Osteocyte (in vitro differentiated cells): ENCODE measurements at regions not wholly inside any gene's neighbourhood (a gene's known extent, or its start where the extent isn't known, plus 50 kb on each side); places are given as distances from the start of the nearest gene placed in this dataset.

ENCODE experiments used
- DNase-seq: peaks from one replicate; pipeline ENCODE4 v3.0.0; 2021; ENCODE audit warnings: mixed read lengths; ENCODE audit not compliant: unreplicated experiment; ENCODE audit errors: extremely low spot score
- H3K27ac Mint-ChIP-seq: one replicate; pipeline ENCODE4 v1.8.0; 2021; ENCODE audit warnings: mild to moderate bottlenecking, mixed read lengths; ENCODE audit not compliant: unreplicated experiment
- H3K27me3 Mint-ChIP-seq: one replicate; pipeline ENCODE4 v1.8.0; 2021; ENCODE audit warnings: mixed read lengths; ENCODE audit not compliant: unreplicated experiment
- H3K36me3 Mint-ChIP-seq: one replicate; pipeline ENCODE4 v1.8.0; 2021; ENCODE audit warnings: mixed read lengths; ENCODE audit not compliant: unreplicated experiment
- H3K4me1 Mint-ChIP-seq: one replicate; pipeline ENCODE4 v1.8.0; 2021; ENCODE audit warnings: mixed read lengths; ENCODE audit not compliant: unreplicated experiment
- H3K4me3 Mint-ChIP-seq: one replicate; pipeline ENCODE4 v1.8.0; 2021; ENCODE audit warnings: mild to moderate bottlenecking, moderate library complexity, mixed read lengths; ENCODE audit not compliant: unreplicated experiment
- H3K9me3 Mint-ChIP-seq: one replicate; pipeline ENCODE4 v1.8.0; 2021; ENCODE audit warnings: mixed read lengths; ENCODE audit not compliant: unreplicated experiment
- TF ChIP-seq, protein P1 (sequence below): fragments of 200-600 bp; sonication (generic); IDR thresholded peaks from 2 replicates; pipeline ENCODE4 v1.5.0; 2021; ENCODE audit warnings: antibody characterized with exemption, mild to moderate bottlenecking, moderate library complexity

DNA sequence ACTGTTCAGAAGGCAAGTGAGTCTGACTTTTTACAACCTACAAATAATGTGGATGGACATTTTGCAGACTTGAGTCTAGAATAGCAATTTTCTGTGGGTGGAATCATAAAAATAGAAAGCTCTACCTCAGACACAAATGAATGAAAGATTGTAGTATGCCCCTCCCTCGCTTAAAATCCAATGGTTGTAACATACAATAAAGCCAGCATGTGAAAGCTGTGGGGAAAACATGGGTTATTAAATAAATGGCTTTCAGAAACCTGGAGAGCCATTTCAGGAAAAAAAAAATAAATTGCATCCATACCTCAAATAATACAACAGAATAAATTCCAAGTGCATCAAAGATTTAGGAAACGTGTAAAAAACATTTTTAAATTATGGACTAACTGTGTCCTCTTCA lies 123.1 kb upstream of the MON1B start:
- Mint-ChIP-seq H3K27me3 (no peaks in the 10 kb centered on the region), H3K4me1 (no peaks in the 10 kb centered on the region), H3K9me3 (no peaks in the 10 kb centered on the region), H3K4me3 (no peak overlapping the region), H3K36me3 (no peaks in the 10 kb centered on the region), H3K27ac (no peak overlapping the region)
- TF ChIP-seq, protein P1, sequence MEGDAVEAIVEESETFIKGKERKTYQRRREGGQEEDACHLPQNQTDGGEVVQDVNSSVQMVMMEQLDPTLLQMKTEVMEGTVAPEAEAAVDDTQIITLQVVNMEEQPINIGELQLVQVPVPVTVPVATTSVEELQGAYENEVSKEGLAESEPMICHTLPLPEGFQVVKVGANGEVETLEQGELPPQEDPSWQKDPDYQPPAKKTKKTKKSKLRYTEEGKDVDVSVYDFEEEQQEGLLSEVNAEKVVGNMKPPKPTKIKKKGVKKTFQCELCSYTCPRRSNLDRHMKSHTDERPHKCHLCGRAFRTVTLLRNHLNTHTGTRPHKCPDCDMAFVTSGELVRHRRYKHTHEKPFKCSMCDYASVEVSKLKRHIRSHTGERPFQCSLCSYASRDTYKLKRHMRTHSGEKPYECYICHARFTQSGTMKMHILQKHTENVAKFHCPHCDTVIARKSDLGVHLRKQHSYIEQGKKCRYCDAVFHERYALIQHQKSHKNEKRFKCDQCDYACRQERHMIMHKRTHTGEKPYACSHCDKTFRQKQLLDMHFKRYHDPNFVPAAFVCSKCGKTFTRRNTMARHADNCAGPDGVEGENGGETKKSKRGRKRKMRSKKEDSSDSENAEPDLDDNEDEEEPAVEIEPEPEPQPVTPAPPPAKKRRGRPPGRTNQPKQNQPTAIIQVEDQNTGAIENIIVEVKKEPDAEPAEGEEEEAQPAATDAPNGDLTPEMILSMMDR: no peak
- DNase-seq: no peak

DNA sequence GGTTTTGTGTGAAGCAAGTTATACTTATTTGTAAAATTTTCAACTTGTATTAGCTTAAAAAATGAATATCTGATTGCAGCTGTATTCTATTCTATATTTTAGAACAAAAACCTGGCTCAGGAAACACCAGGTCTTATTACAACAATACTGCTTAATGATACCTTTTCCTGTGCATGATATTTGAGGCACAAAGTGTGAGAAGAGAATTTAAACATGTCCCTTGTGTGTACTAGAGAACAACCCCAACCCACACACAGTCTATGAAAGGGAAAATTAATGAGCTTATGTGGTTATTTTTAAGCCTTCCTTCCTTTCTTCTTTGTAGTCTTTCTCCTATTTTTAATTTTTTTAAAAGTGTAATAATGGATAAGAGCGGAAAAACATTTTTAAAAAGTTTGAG lies 122.6 kb upstream of the MON1B start:
- no peaks in the 10 kb centered on the region for H3K27me3 Mint-ChIP-seq
- H3K4me3 Mint-ChIP-seq: no peak overlapping the region
- DNase-seq: no peak
- no peaks in the 10 kb centered on the region for H3K9me3 Mint-ChIP-seq
- H3K27ac Mint-ChIP-seq: no peak overlapping the region
- no peaks in the 10 kb centered on the region for H3K36me3 Mint-ChIP-seq
- TF ChIP-seq, protein P1: no peak
- H3K4me1 Mint-ChIP-seq: no peaks in the 10 kb centered on the region

DNA sequence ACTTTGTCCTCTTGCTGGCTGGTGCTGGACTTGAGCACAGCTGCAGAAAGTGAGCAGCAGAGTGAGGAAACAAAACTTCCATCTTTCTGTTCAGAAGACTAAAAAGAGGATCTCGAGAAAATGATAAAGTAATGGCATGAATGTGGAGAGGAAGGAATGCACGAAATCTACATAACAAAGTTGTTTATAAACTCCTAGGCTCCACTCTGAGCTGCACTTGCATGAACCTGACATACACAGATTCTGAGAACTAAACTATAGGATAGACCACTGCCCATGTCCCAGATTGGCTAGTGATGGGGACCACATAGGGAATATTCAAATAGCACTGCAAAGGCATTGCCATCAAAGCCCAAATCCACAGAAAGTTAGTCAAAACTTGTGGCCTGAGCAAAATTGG lies 121.1 kb upstream of the MON1B start:
- no peak overlapping the region for H3K27ac Mint-ChIP-seq
- H3K27me3 Mint-ChIP-seq: no peaks in the 10 kb centered on the region
- H3K4me1 Mint-ChIP-seq: no peaks in the 10 kb centered on the region
- no peaks in the 10 kb centered on the region for H3K36me3 Mint-ChIP-seq
- TF ChIP-seq, protein P1: no peak
- no peak for DNase-seq
- no peaks in the 10 kb centered on the region for H3K9me3 Mint-ChIP-seq
- H3K4me3 Mint-ChIP-seq: no peak overlapping the region

DNA sequence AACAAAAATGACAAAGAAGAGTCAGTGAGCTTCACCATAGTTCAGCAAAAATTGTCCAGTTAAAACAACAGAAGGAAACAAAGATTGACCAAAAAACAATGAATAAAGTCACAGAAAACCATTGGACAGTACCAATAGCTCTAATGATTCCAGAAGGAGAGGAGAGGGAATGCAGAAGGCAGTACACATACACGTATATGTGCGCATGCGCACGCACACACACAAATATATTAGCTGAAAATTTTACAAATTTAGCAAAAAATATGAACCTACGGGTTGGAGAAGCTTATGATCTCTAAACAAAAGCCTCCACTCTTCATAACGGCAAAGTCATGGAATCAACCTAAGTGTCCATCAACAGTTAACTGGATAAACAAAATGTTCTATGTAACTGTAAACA lies 120.3 kb upstream of the MON1B start:
- H3K27ac Mint-ChIP-seq: no peak overlapping the region
- no peaks in the 10 kb centered on the region for H3K27me3 Mint-ChIP-seq
- H3K36me3 Mint-ChIP-seq: no peaks in the 10 kb centered on the region
- no peaks in the 10 kb centered on the region for H3K9me3 Mint-ChIP-seq
- no peak for DNase-seq
- H3K4me1 Mint-ChIP-seq: no peaks in the 10 kb centered on the region
- H3K4me3 Mint-ChIP-seq: no peak overlapping the region
- TF ChIP-seq, protein P1: no peak

DNA sequence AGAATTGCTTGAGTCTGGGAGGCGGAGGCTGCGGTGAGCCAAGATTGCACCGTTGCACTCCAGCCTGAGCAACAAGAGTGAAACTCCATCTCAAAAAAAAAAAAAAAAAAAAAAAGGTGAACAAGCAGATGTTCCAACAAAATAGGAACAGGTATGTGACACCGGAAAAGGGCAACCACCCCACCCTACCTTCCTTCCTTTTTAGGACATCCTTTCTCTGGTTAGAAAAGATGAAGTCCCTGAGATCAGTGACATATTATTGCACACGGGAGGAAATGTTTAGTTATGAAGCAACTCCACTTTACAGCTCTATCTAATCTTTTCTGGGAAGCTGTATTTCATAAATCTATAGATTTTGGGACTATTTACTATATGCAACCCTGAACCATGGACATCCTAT lies 114.2 kb upstream of the MON1B start:
- no peak for DNase-seq
- TF ChIP-seq, protein P1: no peak
- Mint-ChIP-seq H3K27ac (no peak overlapping the region), H3K9me3 (no peaks in the 10 kb centered on the region), H3K4me3 (no peak overlapping the region), H3K27me3 (no peaks in the 10 kb centered on the region), H3K4me1 (no peaks in the 10 kb centered on the region), H3K36me3 (no peaks in the 10 kb centered on the region)
